ENCODE measurements at regions not wholly inside any gene's neighbourhood (a gene's known extent, or its start where the extent isn't known, plus 50 kb on each side); places are given as distances from the start of the nearest gene placed in this dataset.

- TF ChIP-seq CTCF (IDR thresholded peaks at IDR 0.05; ENCODE audit: control insufficient read depth, extremely low read depth, insufficient read depth) = no peak
- DNase-seq (ENCODE audit: low read depth) = no peak
- no peak overlapping the region for H3K4me3 ChIP-seq (ENCODE audit: low read depth, low read length)
Measured at GRCh38 chr2:37871456-37872191, 53.5 kb upstream of the RMDN2 start.

- no peak for TF ChIP-seq CTCF (IDR thresholded peaks at IDR 0.05; ENCODE audit: control insufficient read depth, extremely low read depth, insufficient read depth)
- no peak overlapping the region for H3K4me3 ChIP-seq (ENCODE audit: low read depth, low read length)
- DNase-seq (ENCODE audit: low read depth) = no peak
Measured at GRCh38 chr2:37872192-37872750, 52.8 kb upstream of the RMDN2 start.

GRCh38 chr2:37873229-37873628, 51.9 kb upstream of the RMDN2 start:
- H3K4me3 ChIP-seq (ENCODE audit: low read depth, low read length) = no peak overlapping the region
- no peak for TF ChIP-seq CTCF (IDR thresholded peaks at IDR 0.05; ENCODE audit: control insufficient read depth, extremely low read depth, insufficient read depth)
- no peak for DNase-seq (ENCODE audit: low read depth)

GRCh38 chr2:37873749-37874330, 51.2 kb upstream of the RMDN2 start:
- no peak for DNase-seq (ENCODE audit: low read depth)
- no peak for TF ChIP-seq CTCF (IDR thresholded peaks at IDR 0.05; ENCODE audit: control insufficient read depth, extremely low read depth, insufficient read depth)
- no peak overlapping the region for H3K4me3 ChIP-seq (ENCODE audit: low read depth, low read length)

- DNase-seq (ENCODE audit: low read depth) = no peak
- no peak overlapping the region for H3K4me3 ChIP-seq (ENCODE audit: low read depth, low read length)
- no peak for TF ChIP-seq CTCF (IDR thresholded peaks at IDR 0.05; ENCODE audit: control insufficient read depth, extremely low read depth, insufficient read depth)
Measured at GRCh38 chr2:37874470-37874869, 50.6 kb upstream of the RMDN2 start.

Measured in LNCaP clone FGC (cell line).